ENCODE measurements at regions not wholly inside any gene's neighbourhood (a gene's known extent, or its start where the extent isn't known, plus 50 kb on each side); places are given as distances from the start of the nearest gene placed in this dataset.
"Not testable (repeated sequence)": the region's sequence is repeated elsewhere in the genome, so short reads cannot be mapped to it uniquely, and the experiment has no call there.

- no peak for DNase-seq
- Mint-ChIP-seq H3K4me3 (no peak overlapping the region), H3K27me3 (peaks cover 66 to 83% (median 82%) of the 10 kb centered on the region in 3 donors), H3K4me1 (peaks cover 18 to 32% (median 29%) of the 10 kb centered on the region in 3 donors), H3K9me3 (no peaks in the 10 kb centered on the region), H3K27ac (no peak overlapping the region), H3K36me3 (no peaks in the 10 kb centered on the region)
- ATAC-seq (ENCODE audit: low read depth in 2 of 2) = no peak
These were observed 238.9 kb upstream of the ID2 start for GRCh38 chr2:8442833-8443486.

- H3K27me3 Mint-ChIP-seq = peaks cover 70 to 83% (median 79%) of the 10 kb centered on the region in 3 donors
- no peak for ATAC-seq (ENCODE audit: low read depth in 2 of 2)
- peaks cover 14 to 25% (median 23%) of the 10 kb centered on the region in 3 donors for H3K4me1 Mint-ChIP-seq
- no peak overlapping the region for H3K4me3 Mint-ChIP-seq
- no peaks in the 10 kb centered on the region for H3K36me3 Mint-ChIP-seq
- no peaks in the 10 kb centered on the region for H3K9me3 Mint-ChIP-seq
- H3K27ac Mint-ChIP-seq = no peak overlapping the region
- DNase-seq = no peak
These were observed 236.3 kb upstream of the ID2 start for GRCh38 chr2:8445580-8445979.

- not testable (repeated sequence) for DNase-seq; H3K36me3 Mint-ChIP-seq; H3K4me3 Mint-ChIP-seq; ATAC-seq (ENCODE audit: low read depth in 2 of 2); H3K27ac Mint-ChIP-seq; H3K9me3 Mint-ChIP-seq
- H3K4me1 Mint-ChIP-seq = peaks cover 9 to 17% (median 16%) of the 10 kb centered on the region in 3 donors
- peaks cover 74 to 87% (median 78%) of the 10 kb centered on the region in 3 donors for H3K27me3 Mint-ChIP-seq
These were observed 235.1 kb upstream of the ID2 start for GRCh38 chr2:8446751-8447150.

GRCh38 chr2:8447610-8448221 is 234.1 kb upstream of the ID2 start:
- DNase-seq (no peak), ATAC-seq (ENCODE audit: low read depth in 2 of 2) (no peak)
- H3K4me1 Mint-ChIP-seq = peaks cover 0 to 7% (median 6%) of the 10 kb centered on the region in 3 donors
- no peaks in the 10 kb centered on the region for H3K9me3 Mint-ChIP-seq
- no peak overlapping the region for H3K27ac Mint-ChIP-seq
- H3K4me3 Mint-ChIP-seq = no peak overlapping the region
- H3K36me3 Mint-ChIP-seq = no peaks in the 10 kb centered on the region
- H3K27me3 Mint-ChIP-seq = peaks cover 72 to 87% (median 82%) of the 10 kb centered on the region in 3 donors

- no peak for DNase-seq
- no peak overlapping the region for H3K4me3 Mint-ChIP-seq
- no peak overlapping the region for H3K27ac Mint-ChIP-seq
- H3K36me3 Mint-ChIP-seq = no peaks in the 10 kb centered on the region
- H3K4me1 Mint-ChIP-seq = no peaks in the 10 kb centered on the region
- H3K27me3 Mint-ChIP-seq = peaks cover 78 to 90% (median 87%) of the 10 kb centered on the region in 3 donors
- ATAC-seq (ENCODE audit: low read depth in 2 of 2) = no peak
- H3K9me3 Mint-ChIP-seq = no peaks in the 10 kb centered on the region
These were observed 232.9 kb upstream of the ID2 start for GRCh38 chr2:8448824-8449556.

- no peak for DNase-seq
- no peak overlapping the region for H3K27ac Mint-ChIP-seq
- H3K9me3 Mint-ChIP-seq = no peaks in the 10 kb centered on the region
- ATAC-seq (ENCODE audit: low read depth in 2 of 2) = no peak
- H3K36me3 Mint-ChIP-seq = no peaks in the 10 kb centered on the region
- H3K4me1 Mint-ChIP-seq = peaks cover 0 to 11% (median 9%) of the 10 kb centered on the region in 3 donors
- H3K4me3 Mint-ChIP-seq = no peak overlapping the region
- peaks cover 83 to 94% (median 91%) of the 10 kb centered on the region in 3 donors for H3K27me3 Mint-ChIP-seq
These were observed 230.6 kb upstream of the ID2 start for GRCh38 chr2:8451273-8451672.

- H3K36me3 Mint-ChIP-seq = no peaks in the 10 kb centered on the region
- peaks cover 81 to 89% (median 88%) of the 10 kb centered on the region in 3 donors for H3K27me3 Mint-ChIP-seq
- no peak overlapping the region for H3K4me3 Mint-ChIP-seq
- peaks cover under 1 to 13% (median 11%) of the 10 kb centered on the region in 3 donors for H3K4me1 Mint-ChIP-seq
- DNase-seq (no peak), ATAC-seq (ENCODE audit: low read depth in 2 of 2) (no peak)
- H3K27ac Mint-ChIP-seq = no peak overlapping the region
- no peaks in the 10 kb centered on the region for H3K9me3 Mint-ChIP-seq
These were observed 229.6 kb upstream of the ID2 start for GRCh38 chr2:8452296-8452695.

GRCh38 chr2:8452979-8453903 is 228.6 kb upstream of the ID2 start:
- ATAC-seq (ENCODE audit: low read depth in 2 of 2) = no peak
- Mint-ChIP-seq H3K4me1 (peaks cover 5 to 20% (median 20%) of the 10 kb centered on the region in 3 donors), H3K4me3 (no peak overlapping the region), H3K27me3 (peaks cover 82 to 91% (median 90%) of the 10 kb centered on the region in 3 donors), H3K36me3 (no peaks in the 10 kb centered on the region), H3K9me3 (peaks cover 0 to 8% (median 0%) of the 10 kb centered on the region in 7 donors), H3K27ac (no peak overlapping the region)
- DNase-seq = no peak

- DNase-seq = no peak
- Mint-ChIP-seq H3K4me1 (peaks cover 5 to 20% (median 20%) of the 10 kb centered on the region in 3 donors), H3K36me3 (no peaks in the 10 kb centered on the region), H3K27me3 (peaks cover 85 to 95% (median 94%) of the 10 kb centered on the region in 3 donors), H3K27ac (no peak overlapping the region), H3K9me3 (peaks cover 0 to 8% (median 0%) of the 10 kb centered on the region in 7 donors), H3K4me3 (no peak overlapping the region)
- no peak for ATAC-seq (ENCODE audit: low read depth in 2 of 2)
These were observed 228.0 kb upstream of the ID2 start for GRCh38 chr2:8453904-8454302.

- DNase-seq (no peak), ATAC-seq (ENCODE audit: low read depth in 2 of 2) (no peak)
- Mint-ChIP-seq H3K4me1 (peaks cover 5 to 20% (median 20%) of the 10 kb centered on the region in 3 donors), H3K4me3 (no peak overlapping the region), H3K9me3 (peaks cover 0 to 8% (median 0%) of the 10 kb centered on the region in 7 donors), H3K36me3 (no peaks in the 10 kb centered on the region), H3K27me3 (peaks cover 86 to 95% (median 94%) of the 10 kb centered on the region in 3 donors), H3K27ac (peak overlapping the region in 1 of 6 donors; percentile 54)
These were observed 227.1 kb upstream of the ID2 start for GRCh38 chr2:8454797-8455196.

- H3K27me3 Mint-ChIP-seq = peaks cover 85 to 95% (median 94%) of the 10 kb centered on the region in 3 donors
- peak overlapping the region in 6 of 8 donors; percentile 23 to 68 (median 60) for H3K4me3 Mint-ChIP-seq
These were observed 226.4 kb upstream of the ID2 start for GRCh38 chr2:8455236-8456150.

More at GRCh38 chr2:8455236-8456150, 226.4 kb upstream of the ID2 start:
- peak overlapping the region in 1 of 6 donors; percentile 77 for H3K27ac Mint-ChIP-seq
- DNase-seq = no peak
- H3K9me3 Mint-ChIP-seq = peaks cover 0 to 8% (median 0%) of the 10 kb centered on the region in 7 donors
- ATAC-seq (ENCODE audit: low read depth in 2 of 2) = no peak
- H3K4me1 Mint-ChIP-seq = peaks cover 5 to 20% (median 20%) of the 10 kb centered on the region in 3 donors
- H3K36me3 Mint-ChIP-seq = no peaks in the 10 kb centered on the region
